ENCODE measurements at regions not wholly inside any gene's neighbourhood (a gene's known extent, or its start where the extent isn't known, plus 50 kb on each side); places are given as distances from the start of the nearest gene placed in this dataset.
"Not testable (repeated sequence)": the region's sequence is repeated elsewhere in the genome, so short reads cannot be mapped to it uniquely, and the experiment has no call there.

DNA sequence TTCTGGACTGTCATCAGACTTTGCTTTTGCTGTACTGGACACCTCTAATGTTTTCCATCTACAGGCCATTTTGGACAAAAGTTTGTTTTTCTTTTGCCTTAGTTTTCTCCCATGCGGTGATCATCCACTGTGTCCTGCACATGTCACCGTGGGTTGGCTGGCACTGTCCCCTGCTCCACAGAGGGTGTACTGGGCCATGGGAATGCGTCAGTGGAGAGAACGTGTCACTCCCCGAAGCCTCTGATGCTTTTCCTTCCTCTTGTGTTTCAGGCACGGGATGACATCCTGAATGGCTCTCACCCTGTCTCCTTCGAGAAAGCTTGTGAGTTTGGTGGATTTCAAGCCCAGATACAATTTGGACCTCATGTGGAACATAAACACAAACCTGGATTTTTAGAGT is 385.0 kb upstream of the TPM1 start:
- DNase-seq (ENCODE audit: low read depth in 4 of 4, low spot score in 1 of 4) = not testable (repeated sequence)

DNA sequence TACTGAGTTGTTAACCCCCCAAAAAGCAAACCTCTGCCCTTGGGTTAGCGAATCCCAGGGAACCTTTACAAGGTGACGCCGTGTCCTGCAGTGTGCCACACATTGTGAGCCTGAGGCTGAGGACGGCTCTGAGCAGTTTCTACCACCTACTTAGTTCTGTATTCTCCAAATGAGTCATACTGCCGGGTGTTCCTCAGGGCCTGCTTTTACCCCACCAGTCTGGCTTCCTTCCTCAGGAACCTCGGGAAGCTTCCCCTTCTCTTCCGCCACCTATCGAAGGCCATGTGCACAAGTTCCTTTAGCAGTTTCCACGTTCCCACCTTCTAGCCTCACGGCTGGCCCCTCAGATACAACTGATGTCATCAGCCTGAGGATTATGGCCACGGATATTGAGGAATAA is 384.0 kb upstream of the TPM1 start:
- no peak for DNase-seq (ENCODE audit: low read depth in 4 of 4, low spot score in 1 of 4)

DNA sequence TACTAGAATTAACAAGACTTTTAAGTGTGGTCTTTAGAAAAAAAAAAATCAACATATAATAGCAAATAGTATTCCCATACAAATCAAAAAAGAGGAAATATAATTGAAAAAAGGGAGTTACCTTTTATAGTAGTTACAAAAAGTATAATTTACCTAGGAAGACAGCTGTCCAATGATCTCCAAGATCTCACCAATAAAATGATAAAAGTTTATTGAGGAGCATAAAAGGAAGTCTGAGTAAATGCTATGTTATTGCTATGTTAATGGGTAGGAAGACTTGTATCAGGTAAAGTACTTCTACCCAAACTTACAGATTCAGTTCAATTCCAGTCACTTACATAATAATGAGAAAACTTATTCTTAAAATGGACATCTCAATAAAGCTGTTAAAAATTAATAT is 379.0 kb upstream of the TPM1 start:
- no peak for DNase-seq (ENCODE audit: low read depth in 4 of 4, low spot score in 1 of 4)

DNA sequence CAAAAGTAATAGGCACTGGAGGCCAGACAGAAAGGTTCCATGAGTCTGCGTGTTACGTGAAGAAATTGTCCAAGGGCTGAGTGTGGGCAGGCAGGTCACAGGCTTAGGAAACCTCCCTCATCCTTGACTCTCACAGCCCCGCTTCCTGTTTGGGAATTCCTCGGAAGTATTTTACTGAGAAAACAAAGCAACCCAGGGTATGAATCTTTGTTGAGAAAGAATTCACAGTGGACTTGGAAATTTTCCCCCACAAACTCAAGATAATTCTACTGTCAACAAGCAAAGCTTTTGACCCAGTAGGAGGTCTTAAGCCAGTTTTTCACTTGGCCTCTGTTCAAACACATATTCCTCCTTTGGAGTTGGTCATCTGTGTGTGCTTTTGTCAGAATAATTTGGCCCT is 377.1 kb upstream of the TPM1 start:
- no peak for DNase-seq (ENCODE audit: low read depth in 4 of 4, low spot score in 1 of 4)

DNA sequence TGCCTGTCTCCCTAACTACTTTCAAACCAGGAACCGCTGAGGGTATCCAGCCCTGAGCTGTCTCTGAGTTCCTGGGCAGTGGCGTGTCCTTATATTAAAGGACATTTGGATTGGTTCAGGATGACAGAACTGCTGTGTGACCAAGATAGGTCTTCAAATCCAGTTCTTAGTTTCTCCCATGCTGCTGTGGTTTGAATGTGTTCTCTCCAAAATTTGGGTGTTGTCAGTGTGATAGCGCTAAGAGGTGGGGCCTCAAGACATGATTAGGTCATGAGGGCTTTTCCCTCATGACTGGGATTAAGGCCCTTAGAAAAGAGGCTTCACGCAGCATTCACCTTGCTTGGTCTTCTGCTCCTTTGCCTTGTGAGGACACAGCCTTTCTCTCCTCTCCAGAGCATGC is 376.5 kb upstream of the TPM1 start:
- DNase-seq (ENCODE audit: low read depth in 4 of 4, low spot score in 1 of 4) = no peak

DNA sequence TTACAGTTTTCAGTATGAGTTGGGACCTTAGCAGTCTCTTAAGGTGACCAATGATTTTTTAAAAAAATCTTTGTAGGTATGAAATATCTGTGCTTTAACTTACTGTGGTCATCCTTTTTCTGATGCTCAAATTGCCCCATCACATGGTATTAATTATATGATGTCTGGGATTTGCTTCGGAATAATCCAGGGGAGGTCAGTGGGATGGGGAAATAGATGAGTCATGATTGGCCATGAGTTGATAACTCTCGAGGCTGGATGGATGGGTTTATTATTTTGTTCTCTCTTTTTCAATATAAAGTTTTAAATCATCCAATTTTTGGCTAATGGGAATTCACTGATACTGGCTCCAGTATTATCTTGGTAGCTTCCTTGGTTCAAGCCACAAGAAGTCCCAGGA is 370.3 kb upstream of the TPM1 start:
- DNase-seq (ENCODE audit: low read depth in 4 of 4, low spot score in 1 of 4) = no peak

DNA sequence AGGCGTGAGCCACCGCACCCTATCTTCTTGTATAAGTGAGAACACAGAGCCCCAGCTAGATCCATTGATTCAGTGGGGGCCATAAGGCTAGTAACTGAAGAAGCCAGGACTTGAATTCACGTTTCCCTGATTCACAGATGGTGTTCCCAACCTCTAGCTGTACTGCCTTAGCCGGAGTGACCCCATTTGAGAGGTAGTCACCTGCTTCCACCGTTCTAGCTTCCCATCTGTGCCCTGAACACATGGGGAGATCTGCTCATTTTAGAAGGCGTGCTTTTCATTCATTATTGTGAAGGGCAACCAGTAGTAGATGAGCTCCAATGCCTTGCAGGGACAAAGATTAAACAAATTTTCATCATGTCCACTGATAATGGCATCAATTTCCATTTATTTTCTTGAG is 365.7 kb upstream of the TPM1 start:
- DNase-seq (ENCODE audit: low read depth in 4 of 4, low spot score in 1 of 4) = no peak

DNA sequence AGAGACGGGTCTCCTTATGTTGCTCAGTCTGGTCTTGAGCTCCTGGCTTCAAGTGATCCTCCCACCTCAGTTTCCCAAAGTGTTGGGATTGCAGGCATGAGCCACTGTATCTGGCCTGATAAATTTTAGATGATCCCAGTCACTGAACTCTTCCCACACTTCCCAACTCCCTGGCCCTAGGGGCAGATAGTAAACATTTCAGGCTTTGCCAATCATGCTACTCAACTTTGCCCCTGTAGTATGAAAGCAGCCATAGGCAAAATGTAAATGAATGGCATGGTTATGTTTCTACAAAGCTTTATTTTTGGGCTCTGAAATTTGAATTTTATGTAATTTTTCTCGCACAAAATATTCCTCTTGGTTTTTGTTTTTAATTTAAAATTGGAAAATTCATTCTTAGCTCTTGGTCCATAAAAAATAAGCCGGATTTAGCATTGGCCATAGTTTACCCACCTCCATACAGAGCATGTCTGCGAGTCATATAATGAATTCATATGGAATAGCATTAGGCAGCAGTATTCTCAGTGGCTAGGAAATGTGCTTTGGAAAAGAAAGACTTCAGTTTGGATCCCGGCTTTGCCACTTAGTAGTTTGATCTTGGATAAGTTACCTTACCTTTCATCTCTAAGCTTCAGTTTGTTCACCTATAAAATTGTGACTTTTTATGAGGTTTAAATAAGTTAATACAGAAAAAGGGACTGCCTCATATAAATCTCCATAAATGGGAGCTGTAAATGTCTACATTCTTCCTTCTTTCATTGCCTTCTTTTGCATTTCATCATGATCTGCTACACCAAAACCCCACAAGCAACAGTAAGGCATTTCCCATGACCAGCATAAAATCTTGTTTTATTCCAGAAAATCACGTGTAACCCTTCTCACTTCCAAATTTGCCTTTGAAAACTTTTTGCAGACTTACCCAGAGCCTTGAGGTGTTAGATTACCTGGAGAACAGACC is 360.3 kb upstream of the TPM1 start:
- DNase-seq (ENCODE audit: low read depth in 4 of 4, low spot score in 1 of 4) = no peak

DNA sequence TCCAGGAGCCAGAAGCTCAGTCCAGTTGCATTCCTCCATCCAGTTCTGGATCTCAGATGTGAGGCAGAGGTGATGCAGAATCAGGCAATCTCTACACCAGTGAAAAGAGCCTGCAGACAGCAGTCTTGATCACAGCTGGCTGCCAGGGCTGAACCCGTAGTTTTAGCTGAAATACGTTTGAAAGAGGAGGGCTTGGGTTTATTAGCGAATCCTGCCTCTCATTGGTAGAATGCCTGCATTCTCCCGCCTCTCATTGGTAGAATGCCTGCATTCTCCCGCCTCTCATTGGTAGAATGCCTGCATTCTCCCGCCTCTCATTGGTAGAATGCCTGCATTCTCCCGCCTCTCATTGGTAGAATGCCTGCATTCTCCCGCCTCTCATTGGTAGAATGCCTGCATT is 359.4 kb upstream of the TPM1 start:
- DNase-seq (ENCODE audit: low read depth in 4 of 4, low spot score in 1 of 4) = not testable (repeated sequence)

DNA sequence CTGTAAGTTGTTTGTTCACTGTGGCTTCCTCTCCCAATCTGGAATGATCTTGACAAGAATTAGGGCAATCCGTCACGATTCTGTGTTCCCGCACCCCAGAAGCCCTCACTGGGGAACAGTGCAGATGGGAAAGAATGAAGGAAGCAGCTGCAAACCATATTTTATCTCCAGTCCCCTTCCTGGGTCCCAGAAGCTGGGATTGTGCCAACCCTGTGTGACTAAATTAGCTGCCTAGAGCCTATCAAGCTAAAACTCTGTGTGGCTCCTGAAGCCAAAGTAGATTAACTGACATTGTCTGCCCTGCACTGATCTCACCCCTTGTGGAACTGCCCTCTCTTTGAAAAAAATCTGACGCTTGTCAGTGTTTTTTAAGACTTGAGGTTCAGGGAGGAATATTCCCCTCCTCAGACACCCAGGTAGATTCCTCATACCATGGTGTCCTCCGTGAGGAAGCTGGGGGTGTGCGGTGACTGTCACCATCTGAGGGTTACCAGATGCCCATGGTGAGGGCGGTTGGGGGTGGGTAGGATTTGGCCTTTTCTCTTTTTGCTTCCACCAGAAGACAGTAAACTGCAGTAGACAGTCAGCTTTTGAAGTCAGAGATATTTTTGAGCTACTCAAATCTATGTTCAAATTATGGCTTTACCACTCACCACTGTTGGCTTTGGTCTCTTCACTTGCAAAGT is 358.3 kb upstream of the TPM1 start:
- no peak for DNase-seq (ENCODE audit: low read depth in 4 of 4, low spot score in 1 of 4)

DNA sequence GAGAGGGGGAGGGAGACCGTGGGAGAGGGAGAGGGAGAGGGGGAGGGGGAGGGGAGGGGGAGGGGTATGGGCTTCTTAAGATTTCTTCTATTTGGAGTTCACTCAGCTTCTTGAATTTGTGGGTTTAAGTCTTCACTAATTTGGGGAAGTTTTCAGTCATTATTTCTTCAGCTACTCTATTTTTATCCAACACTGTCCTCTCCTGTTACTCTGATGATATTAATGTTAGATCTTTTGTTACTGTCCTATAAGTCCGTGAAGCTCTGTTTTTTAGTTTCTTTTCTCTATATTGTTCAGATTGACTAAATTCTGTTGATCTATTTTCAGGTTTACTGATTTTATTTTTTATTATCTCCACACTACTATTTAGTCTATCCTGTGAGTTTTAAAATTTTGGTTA is 351.5 kb upstream of the TPM1 start:
- no peak for DNase-seq (ENCODE audit: low read depth in 4 of 4, low spot score in 1 of 4)

DNA sequence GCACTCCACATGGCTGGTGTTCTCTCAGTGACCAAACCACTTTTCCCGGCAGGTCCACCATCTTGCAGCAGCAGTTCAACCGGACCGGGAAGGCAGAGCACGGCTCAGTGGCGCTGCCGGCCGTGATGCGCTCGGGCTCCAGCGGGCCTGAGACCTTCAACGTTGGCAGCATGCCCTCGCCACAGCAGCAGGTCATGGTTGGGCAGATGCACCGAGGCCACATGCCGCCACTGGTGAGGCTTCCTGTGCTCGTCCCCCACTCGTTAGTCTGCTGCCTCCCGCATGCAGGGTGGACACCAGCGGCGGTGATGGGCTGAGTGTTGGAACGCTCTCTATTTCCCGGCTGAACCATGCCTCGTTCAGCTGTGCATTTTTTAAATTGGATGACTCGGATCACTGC is 344.9 kb upstream of the TPM1 start:
- DNase-seq (ENCODE audit: low read depth in 4 of 4, low spot score in 1 of 4) = no peak

DNA sequence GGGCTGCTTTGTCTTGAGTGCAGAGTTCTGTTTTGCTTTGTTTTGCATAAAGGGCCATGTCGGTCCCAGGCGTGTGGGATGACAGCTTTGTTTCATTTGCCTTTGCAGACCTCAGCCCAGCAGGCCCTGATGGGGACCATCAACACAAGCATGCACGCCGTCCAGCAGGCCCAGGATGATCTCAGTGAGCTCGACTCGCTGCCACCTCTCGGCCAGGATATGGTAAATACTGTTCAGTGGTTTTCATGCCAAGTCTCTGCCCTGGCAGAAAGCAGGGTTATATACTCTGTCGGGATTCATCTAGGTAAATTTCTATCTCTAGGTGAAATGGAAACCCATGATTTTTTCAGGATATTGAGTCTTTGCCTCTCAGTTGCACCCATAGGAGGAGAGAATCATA is 343.9 kb upstream of the TPM1 start:
- DNase-seq (ENCODE audit: low read depth in 4 of 4, low spot score in 1 of 4) = no peak

DNA sequence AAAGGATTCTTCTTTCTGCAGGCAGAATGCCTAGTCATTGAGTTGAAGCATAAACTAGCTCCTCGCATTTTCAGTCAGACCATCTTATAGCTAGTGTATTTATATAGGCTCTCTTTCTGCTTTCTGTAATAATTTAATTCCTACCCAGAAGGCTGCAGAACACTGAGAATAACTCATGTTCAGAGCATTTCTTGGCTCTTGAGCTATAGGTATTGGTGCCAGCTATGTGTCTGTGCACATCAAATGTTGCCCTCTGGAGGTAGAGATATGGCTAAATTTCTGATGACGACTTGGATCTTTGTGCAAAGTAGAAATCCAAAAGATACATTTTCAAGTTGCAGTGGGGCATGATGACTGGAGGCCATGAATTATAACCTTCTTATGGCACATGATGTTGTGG is 336.2 kb upstream of the TPM1 start:
- no peak for DNase-seq (ENCODE audit: low read depth in 4 of 4, low spot score in 1 of 4)

DNA sequence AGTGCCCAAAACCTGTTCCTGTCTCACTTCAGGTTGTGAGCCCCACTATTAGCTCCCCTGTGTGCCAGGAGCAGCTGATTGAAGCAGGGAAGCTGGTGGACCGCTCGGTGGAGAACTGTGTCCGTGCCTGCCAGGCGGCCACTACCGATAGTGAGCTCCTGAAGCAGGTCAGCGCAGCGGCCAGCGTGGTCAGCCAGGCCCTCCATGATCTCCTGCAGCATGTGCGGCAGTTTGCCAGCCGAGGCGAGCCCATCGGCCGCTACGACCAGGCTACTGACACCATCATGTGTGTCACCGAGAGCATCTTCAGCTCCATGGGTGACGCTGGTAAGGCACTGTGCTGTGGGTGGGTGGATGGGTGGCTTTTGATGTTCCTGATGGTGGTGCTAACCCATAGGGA is 334.1 kb upstream of the TPM1 start:
- DNase-seq (ENCODE audit: low read depth in 4 of 4, low spot score in 1 of 4) = no peak

DNA sequence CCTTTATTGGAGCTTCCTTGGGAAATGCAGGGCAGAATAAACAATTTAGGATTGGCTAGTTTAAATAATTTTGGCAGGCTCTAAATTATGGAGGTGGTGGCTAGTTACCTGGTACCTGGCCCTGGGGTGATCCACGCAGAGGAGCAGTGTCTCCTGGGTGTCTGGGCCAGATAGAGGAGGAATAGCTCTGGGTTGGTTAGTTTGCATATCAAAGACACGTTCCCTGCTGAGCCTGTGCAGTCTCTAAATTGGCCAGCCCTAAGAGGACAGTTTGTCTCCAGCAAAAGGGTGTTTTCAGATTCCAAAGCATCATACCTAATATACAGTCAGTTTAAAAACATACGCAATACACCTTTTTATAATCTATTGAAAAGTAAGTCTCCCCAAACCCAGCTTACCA is 333.3 kb upstream of the TPM1 start:
- no peak for DNase-seq (ENCODE audit: low read depth in 4 of 4, low spot score in 1 of 4)

DNA sequence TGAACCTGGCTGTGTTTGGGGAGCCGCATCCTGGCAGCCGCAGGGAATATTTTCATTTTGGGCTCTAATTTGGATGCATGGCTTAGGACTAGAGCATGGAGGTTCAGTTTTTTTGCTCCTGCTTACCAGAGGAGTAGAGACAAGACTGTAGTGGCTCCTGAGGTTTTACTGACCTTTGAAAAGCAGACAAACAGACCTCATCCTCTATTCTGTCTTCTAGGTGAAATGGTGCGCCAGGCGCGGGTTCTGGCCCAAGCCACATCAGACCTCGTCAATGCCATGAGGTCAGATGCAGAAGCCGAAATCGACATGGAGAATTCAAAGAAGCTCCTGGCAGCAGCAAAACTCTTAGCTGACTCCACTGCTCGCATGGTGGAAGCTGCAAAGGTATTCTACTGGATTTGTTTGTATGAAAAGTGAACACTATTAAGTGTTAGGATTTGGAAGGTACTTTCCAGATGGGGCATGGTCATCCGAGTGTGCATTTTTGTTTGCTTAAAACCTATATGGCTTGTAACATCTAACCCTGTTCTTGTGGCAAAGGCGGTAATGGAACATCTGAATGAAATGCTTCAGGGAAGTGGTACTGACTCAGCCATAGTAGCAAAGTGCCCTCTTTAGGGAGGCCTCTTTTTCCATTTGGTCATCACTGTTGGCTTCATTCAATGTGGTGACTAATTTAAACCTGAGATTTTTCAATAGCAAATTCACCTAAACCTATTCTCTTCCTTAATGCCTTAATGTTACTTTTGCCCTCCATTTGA is 330.7 kb upstream of the TPM1 start:
- peak in 1 of 4 experiments; percentile 21 for DNase-seq (ENCODE audit: low read depth in 4 of 4, low spot score in 1 of 4)

DNA sequence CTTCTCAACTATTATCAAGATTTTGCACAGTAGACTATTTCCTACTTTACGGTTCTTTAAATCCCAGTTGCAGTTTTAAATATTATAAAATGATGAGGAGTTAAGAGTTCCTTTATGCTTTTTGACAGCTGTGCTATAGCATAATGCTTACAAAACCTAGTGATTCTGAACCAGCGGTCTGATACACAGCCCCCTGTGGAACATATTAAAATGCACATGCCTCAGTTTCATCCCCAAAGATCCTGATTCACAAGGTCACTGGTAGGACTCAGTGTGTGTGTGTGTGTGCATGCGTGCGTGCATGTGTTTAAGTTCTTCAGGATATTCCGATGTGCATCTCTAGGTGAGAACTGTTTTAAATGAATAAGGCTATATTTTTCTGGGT is 330.1 kb upstream of the TPM1 start:
- DNase-seq (ENCODE audit: low read depth in 4 of 4, low spot score in 1 of 4) = no peak

DNA sequence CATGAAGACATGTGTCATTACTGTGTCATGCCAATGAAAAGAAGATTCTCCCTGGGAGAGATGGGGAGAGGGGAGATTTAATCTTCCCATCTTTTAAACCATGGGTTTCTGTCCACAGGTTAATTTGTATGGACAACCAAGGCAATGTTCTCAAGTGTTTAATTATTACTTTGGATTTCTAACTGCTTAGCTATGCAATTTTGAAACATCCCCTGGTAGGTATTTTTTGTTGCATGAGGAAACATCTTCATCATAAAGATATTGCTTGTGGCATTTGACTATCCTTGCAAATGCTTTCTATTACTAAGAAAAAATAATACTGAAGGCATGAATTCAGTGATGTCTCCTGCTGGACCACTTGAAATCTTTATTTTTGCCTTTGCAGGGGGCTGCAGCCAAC is 326.6 kb upstream of the TPM1 start:
- no peak for DNase-seq (ENCODE audit: low read depth in 4 of 4, low spot score in 1 of 4)

DNA sequence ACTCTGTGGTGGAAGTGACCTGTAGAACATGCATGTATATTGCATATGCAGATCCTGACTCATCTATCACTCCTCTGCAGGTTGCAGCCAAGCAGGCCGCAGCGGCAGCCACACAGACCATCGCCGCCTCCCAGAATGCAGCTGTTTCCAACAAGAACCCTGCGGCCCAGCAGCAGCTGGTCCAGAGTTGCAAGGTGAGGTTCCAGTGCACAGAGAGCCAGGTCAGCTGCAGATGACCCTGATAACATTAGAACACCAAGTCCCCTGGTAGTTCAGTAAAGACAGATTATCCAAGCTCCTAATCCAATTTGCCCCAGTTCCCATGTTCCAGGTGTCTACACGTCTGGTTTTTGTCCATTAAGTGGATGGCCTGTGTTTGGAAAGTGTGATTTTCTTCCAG is 325.1 kb upstream of the TPM1 start:
- DNase-seq (ENCODE audit: low read depth in 4 of 4, low spot score in 1 of 4) = no peak

DNA sequence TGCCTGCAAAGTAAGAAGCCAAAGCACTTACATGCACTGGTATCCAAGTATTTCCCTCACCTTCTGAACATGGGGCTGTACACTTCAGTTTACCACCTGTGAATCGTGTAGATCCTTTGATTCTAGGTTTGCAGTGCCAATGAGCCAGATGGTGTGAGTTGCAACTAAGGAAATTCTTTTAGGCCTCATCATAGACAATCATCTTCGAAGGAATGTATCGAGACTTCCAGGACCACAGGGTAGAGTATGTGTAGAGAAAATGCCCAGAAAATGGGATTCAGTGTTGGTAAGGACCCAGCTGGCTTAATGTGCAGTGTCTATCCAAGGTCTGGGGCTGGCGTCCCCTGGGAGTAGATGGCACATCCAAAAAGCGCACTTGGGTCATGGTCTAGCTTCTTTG is 323.2 kb upstream of the TPM1 start:
- DNase-seq (ENCODE audit: low read depth in 4 of 4, low spot score in 1 of 4) = no peak

DNA sequence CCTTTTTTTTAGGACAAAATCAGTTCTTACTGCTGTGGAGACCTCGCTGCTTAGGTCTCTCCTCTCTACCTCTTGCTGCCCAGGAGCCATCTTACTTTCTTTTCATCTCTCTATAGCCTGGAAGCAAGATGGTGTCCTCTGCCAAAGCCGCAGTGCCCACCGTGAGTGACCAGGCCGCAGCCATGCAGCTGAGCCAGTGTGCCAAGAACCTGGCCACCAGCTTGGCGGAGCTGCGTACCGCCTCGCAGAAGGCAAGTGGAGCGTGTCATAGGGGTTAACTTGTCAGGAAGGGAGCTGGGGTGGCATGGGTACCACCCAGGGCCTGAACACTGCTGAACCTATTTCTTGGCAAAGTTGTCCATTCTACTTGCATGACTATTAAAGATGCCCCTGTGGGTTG is 320.3 kb upstream of the TPM1 start:
- DNase-seq (ENCODE audit: low read depth in 4 of 4, low spot score in 1 of 4) = no peak

All from stimulated activated CD4-positive, alpha-beta T cell treated with anti-CD3 and anti-CD28 coated beads, Interleukin-1b, Interleukin-23, amount 100 ng/mL, for 24 hours (primary cell).